ENCODE measurements at regions not wholly inside any gene's neighbourhood (a gene's known extent, or its start where the extent isn't known, plus 50 kb on each side); places are given as distances from the start of the nearest gene placed in this dataset.

- DNase-seq: peak; percentile 28
Observed at GRCh38 chr15:69990566-69991421, 106.9 kb downstream of the TLE3 start.

GRCh38 chr15:69991551-69991980 lies 106.2 kb downstream of the TLE3 start:
- no peak for DNase-seq

DNA sequence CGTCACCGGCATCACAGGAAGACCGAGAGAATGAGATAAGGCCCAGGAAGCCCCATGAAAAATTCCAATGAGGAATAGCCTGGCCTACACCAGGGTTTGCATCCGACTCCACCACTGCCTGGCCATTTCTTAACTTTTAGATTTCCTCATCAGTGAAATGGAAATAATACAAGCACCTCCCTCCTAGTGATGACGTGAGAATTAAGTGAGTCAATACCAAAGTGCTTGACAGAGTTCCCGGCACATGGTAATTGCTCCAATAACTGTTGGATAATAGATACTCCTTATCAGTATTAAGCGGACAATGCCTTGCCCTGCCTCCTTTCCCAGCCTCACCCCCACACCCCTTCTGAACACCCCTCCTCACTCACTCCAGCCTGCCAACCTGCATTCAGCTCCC lies 105.4 kb downstream of the TLE3 start:
- no peak for DNase-seq

DNA sequence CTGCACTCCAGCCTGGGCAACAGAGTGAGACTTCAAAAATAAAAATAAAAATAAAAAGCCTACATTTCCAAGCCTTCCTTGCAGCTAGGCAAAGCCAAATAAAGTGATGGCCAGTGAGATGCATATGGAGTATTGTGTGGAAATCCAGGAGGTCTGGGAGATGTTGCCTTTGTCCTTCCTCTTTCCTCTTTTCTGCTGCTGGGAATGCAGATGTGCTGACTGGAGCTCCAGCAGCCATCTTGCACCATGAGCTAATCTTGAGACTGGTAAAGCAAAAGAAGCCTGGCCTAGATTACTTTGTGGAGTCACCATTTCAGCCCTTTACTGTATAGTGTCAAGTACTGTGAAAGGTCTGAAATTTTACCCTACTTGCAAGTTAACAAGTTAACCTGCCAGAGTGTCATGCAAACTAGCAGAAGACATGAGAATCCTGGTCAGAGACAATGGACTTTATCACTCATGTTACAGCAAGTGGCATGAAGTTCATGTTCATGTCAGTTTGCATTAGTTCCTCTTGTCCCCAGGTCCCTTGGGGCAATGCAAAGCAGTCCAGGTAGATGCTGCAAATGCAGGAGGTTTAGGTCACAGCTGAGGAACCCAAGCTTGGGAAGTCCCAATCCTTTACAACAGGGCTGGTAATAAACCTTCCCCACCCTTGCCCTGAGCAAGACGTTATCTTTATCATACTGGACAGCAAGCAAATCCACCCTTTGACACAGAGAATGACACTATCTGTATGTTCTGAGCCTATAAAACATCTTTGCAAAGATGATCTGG lies 103.1 kb downstream of the TLE3 start:
- no peak for DNase-seq

DNA sequence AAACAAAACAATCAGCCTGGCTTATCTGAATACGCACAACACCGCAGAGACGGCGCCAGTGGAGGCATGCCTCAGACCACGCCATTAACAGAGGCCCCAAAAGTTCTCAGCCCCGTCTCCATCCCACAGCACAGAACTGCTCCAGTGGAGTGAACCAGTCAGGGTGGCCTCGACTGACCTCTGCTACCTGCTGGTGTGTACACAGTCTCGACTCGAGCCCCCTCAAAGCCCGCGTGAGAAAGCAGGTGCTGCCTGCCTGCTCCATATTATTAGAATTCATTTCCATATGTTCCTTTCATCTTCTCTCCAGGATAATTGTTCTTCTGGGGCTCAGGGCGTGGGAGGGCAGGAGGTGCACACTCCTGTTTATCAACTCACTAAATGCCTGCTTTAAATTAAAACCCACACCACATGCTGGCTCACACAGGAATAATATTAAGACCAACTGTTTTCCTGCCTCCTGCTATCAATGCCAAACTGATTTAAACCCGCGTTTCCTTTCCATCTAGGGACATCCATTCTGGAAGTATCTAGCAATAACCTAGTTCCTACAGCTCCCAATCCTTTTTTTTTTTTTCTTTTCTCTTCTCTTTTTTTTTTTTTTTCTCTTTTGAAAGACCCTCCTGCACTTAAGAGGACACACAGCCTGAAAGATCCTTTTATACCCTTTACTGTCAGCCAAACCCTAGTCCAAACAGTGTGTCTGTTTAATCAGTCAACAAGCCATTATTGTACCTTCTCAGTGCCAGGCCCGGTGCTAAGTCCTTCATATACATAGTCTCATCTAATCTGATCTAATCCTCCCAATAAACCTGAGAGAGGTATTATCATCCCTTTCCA lies 101.2 kb downstream of the TLE3 start:
- no peak for DNase-seq

- no peak for DNase-seq
Observed at GRCh38 chr15:69997161-69997485, 100.6 kb downstream of the TLE3 start.

Data from right kidney (tissue), 1 donor.